Suprapubic skin (tissue), 4 donors: ENCODE measurements at regions not wholly inside any gene's neighbourhood (a gene's known extent, or its start where the extent isn't known, plus 50 kb on each side); places are given as distances from the start of the nearest gene placed in this dataset.

Experiments
- DNase-seq, 2 donors: peaks; one replicate each; pipeline ENCODE4 v3.0.0-alpha.2; 2019; ENCODE audit warnings: low spot score in 2 of 2
- H3K27ac ChIP-seq: fragments of 200-600 bp; sonication (generic); one replicate; pipeline ENCODE4 v1.5.1; 2019
- H3K27me3 ChIP-seq: fragments of 200-600 bp; sonication (generic); one replicate; pipeline ENCODE4 v1.5.1; 2019
- H3K36me3 ChIP-seq: fragments of 200-600 bp; sonication (generic); one replicate; pipeline ENCODE4 v1.5.1; 2019
- H3K4me1 ChIP-seq: fragments of 200-600 bp; sonication (generic); one replicate; pipeline ENCODE4 v1.5.1; 2019
- H3K4me3 ChIP-seq: fragments of 200-600 bp; sonication (generic); one replicate; pipeline ENCODE4 v1.5.1; 2019; ENCODE audit warnings: mild to moderate bottlenecking
- H3K9me3 ChIP-seq: fragments of 200-600 bp; sonication (generic); one replicate; pipeline ENCODE4 v1.5.1; 2019
- EP300 ChIP-seq: sonication (generic); formaldehyde crosslinking; IDR thresholded peaks from one replicate; pipeline ENCODE4 v1.6.1; 2017; ENCODE audit warnings: antibody characterized with exemption
- POLR2A ChIP-seq, 2 donors: fragments of 450-650 bp; IDR thresholded peaks; one replicate each; pipeline ENCODE4 v1.6.1; 2017; ENCODE audit warnings: antibody characterized with exemption in 2 of 2, mild to moderate bottlenecking in 2 of 2, moderate library complexity in 2 of 2
- POLR2AphosphoS5 ChIP-seq, 3 donors: sonication (generic); formaldehyde crosslinking; IDR thresholded peaks; one replicate each; pipeline ENCODE4 v1.6.1; 2017; ENCODE audit warnings: antibody characterized with exemption in 3 of 3
- WGBS: methylation state at CpG from one replicate; pipeline ENCODE4 v1.1.5; 2018; 5-methylcytosine and 5-hydroxymethylcytosine counted together
- TF ChIP-seq, protein P1 (sequence below), 2 donors: fragments of 200-600 bp in 1 of 2; fragments of 450-650 bp in 1 of 2; sonication (generic) in 1 of 2; IDR thresholded peaks; one replicate each; pipeline ENCODE4 v1.5.1; 2016 to 2019; ENCODE audit warnings: antibody characterized with exemption in 2 of 2, mild to moderate bottlenecking in 1 of 2, moderate library complexity in 1 of 2

DNA sequence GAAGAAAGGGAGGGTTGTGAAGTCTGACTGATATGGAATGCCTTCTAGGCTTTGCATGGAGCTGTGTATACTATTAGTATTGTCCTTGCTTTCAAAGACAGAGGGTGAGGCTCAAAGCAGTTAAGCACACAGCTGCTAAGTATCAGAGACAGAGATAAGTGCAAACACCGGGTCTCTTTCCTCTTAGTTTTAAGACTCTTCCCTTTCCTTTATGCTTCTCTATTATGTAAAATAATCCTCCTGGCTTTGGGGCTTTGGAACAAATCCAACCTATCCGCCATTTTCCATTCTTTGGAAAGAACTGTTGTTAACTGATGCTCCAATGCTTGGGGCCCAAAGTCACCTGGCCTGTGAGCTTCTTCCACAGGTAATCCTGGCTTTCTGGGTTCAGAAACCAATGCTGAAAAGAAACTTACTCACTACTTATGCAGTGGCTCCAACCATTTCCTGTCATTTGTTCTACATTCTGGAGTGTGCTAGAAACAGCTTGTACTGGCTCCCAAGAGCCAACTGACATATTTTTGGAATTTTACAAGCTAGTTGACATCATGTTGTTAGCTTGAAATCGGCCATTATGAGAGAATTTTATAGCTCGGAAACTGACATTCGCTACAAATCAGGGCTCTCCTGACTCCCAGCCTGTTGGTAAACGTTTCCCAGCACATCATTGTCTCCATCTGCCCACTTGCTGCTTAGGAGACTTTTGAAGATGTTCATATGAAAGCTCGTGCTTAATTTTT, 67.5 kb downstream of the DNTTIP2 start:
- H3K4me3 ChIP-seq: no peak overlapping the region
- WGBS: 61% methylated on average over 7 of the region's 7 CpGs
- no peaks in the 10 kb centered on the region for H3K36me3 ChIP-seq
- H3K27me3 ChIP-seq: no peaks in the 10 kb centered on the region
- H3K27ac ChIP-seq: no peak overlapping the region
- peaks cover 16% of the 10 kb centered on the region for H3K4me1 ChIP-seq
- no peaks in the 10 kb centered on the region for H3K9me3 ChIP-seq
- TF ChIP-seq POLR2AphosphoS5 (IDR thresholded peaks at IDR 0.05): no peak
- TF ChIP-seq, protein P1, sequence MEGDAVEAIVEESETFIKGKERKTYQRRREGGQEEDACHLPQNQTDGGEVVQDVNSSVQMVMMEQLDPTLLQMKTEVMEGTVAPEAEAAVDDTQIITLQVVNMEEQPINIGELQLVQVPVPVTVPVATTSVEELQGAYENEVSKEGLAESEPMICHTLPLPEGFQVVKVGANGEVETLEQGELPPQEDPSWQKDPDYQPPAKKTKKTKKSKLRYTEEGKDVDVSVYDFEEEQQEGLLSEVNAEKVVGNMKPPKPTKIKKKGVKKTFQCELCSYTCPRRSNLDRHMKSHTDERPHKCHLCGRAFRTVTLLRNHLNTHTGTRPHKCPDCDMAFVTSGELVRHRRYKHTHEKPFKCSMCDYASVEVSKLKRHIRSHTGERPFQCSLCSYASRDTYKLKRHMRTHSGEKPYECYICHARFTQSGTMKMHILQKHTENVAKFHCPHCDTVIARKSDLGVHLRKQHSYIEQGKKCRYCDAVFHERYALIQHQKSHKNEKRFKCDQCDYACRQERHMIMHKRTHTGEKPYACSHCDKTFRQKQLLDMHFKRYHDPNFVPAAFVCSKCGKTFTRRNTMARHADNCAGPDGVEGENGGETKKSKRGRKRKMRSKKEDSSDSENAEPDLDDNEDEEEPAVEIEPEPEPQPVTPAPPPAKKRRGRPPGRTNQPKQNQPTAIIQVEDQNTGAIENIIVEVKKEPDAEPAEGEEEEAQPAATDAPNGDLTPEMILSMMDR (IDR thresholded peaks at IDR 0.05): no peak
- TF ChIP-seq EP300: no peak
- TF ChIP-seq POLR2A (IDR thresholded peaks at IDR 0.05): no peak
- no peak for DNase-seq

DNA sequence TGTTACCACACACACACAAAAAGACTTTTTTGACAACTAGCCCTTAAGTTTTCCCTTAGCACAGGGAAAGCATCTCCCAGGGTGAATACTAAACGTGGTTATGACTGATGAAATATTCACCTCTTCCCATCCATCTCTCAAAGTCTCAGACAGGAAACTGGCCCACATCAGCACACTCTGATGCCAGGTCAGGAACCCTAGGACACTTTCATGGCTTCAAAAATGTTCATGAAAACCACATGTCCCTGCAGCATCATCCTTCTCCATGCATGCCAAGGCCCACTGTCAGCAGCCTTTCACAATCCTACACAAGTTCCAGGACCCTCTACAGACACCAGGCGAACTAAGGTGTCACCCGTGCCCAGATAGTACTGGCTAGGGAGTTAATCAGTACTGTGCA, 68.7 kb downstream of the DNTTIP2 start:
- TF ChIP-seq POLR2AphosphoS5 (IDR thresholded peaks at IDR 0.05) (no peak), POLR2A (IDR thresholded peaks at IDR 0.05) (no peak), EP300 (no peak)
- WGBS: 74% methylated on average over 3 of the region's 3 CpGs
- H3K27me3 ChIP-seq: no peaks in the 10 kb centered on the region
- no peaks in the 10 kb centered on the region for H3K9me3 ChIP-seq
- no peak overlapping the region for H3K4me3 ChIP-seq
- peaks cover 17% of the 10 kb centered on the region for H3K4me1 ChIP-seq
- H3K27ac ChIP-seq: no peak overlapping the region
- DNase-seq: no peak
- no peaks in the 10 kb centered on the region for H3K36me3 ChIP-seq

DNA sequence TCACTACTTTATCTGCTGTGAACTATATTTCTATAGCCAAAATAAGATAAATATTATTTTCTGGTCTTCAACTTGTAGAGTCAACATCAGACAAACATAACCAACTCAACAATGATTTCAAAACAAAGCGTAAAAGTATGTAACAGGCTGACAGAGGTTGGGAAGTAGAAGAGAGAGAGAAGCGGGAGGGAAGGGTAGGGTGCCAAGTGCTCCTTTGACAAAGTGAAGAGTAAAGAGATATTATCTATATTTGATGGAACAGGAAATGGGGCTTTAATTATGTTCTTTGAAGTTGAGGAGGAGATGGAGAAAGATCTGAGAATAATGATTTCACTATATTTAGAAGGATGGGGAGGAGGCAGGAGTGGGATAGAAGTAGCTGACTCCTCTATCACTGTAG, 70.1 kb downstream of the DNTTIP2 start:
- 75% methylated on average over 2 of the region's 2 CpGs for WGBS
- TF ChIP-seq POLR2AphosphoS5 (IDR thresholded peaks at IDR 0.05): no peak
- TF ChIP-seq POLR2A (IDR thresholded peaks at IDR 0.05): no peak
- TF ChIP-seq, protein P1 (IDR thresholded peaks at IDR 0.05): no peak
- no peak for TF ChIP-seq EP300
- Histone ChIP-seq H3K36me3 (no peaks in the 10 kb centered on the region), H3K27ac (no peak overlapping the region), H3K4me1 (peaks cover 15% of the 10 kb centered on the region), H3K27me3 (no peaks in the 10 kb centered on the region), H3K4me3 (no peak overlapping the region), H3K9me3 (no peaks in the 10 kb centered on the region)
- DNase-seq: no peak

DNA sequence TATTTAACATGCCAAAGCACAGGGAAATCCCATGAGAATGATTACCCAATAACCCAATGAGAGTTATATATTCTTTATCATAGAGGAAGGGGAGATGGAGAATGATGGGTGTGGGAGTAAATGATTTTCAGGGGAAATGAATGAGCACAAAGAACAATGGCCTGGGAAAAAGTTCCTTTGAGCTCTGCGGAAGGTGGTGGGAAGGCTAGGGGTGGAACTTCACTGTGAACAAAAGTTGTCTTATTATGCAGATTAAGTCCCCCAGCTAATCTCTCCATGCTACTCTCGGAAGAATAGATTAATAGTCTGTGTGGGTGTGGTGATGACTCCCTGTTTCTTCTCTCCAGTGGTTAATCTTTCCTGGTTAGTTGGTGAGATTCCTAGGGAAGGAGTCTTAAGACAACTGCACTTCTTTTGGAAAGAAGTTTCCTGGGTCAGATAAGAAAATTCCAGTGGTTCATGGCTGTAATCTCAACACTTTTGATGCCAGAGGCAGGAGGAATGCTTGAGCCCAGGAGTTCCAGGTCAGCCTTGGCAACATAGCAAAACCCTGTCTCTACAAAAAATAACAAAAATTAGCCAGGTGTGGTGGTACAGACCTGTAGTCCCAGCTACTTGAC, 71.6 kb downstream of the DNTTIP2 start:
- 84% methylated on average over 2 of the region's 2 CpGs for WGBS
- Histone ChIP-seq H3K9me3 (no peaks in the 10 kb centered on the region), H3K4me1 (peaks cover 5% of the 10 kb centered on the region), H3K27me3 (no peaks in the 10 kb centered on the region), H3K36me3 (no peaks in the 10 kb centered on the region), H3K4me3 (no peak overlapping the region), H3K27ac (no peak overlapping the region)
- TF ChIP-seq, protein P1 (IDR thresholded peaks at IDR 0.05): no peak
- TF ChIP-seq EP300: no peak
- no peak for TF ChIP-seq POLR2A (IDR thresholded peaks at IDR 0.05)
- TF ChIP-seq POLR2AphosphoS5 (IDR thresholded peaks at IDR 0.05): no peak
- DNase-seq: no peak

DNA sequence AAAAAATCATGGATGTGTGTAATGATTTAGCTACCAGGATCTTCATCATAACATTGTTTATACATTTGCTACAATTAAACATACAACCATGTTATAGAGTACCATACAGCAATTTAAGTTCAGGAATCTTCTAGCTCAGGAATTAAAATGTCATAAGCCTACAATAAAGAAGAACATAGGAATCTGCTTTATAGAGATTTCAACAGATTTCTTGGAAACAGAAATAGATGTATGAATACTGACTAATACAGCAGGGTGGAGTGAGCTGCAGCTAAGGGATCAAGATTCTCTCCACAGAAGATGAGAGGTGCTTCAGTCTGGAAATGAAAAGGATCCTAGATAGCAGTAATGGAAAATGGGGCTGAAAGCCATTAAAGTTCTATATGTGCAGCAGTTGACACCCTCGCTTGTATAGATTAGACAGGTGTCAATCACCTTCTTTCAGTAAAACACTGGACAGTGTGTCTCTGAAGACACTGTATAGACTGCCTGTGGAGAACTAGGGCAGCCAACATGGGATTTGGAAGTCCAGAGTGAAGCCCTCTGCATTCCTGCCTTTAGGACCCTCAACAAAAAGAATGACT, 73.9 kb downstream of the DNTTIP2 start:
- Histone ChIP-seq H3K27me3 (no peaks in the 10 kb centered on the region), H3K4me1 (peaks cover 5% of the 10 kb centered on the region), H3K27ac (no peak overlapping the region), H3K9me3 (no peaks in the 10 kb centered on the region), H3K4me3 (no peak overlapping the region), H3K36me3 (no peaks in the 10 kb centered on the region)
- TF ChIP-seq POLR2AphosphoS5 (IDR thresholded peaks at IDR 0.05) (no peak), POLR2A (IDR thresholded peaks at IDR 0.05) (no peak), EP300 (no peak)
- TF ChIP-seq, protein P1 (IDR thresholded peaks at IDR 0.05): no peak
- no peak for DNase-seq
- WGBS: 91% methylated on average over 1 of the region's 1 CpG
